Pancreas (tissue), 10 donors: ENCODE measurements at regions not wholly inside any gene's neighbourhood (a gene's known extent, or its start where the extent isn't known, plus 50 kb on each side); places are given as distances from the start of the nearest gene placed in this dataset.

Experiments used
- ATAC-seq, 4 donors: fragments of 200-7000 bp; cut with Tn5 transposase; one replicate each; pipeline versions ENCODE4 v1.8.0 to v1.9.1; 2020; ENCODE audit warnings: mild to moderate bottlenecking in 4 of 4, moderate library complexity in 4 of 4
- DNase-seq, 6 donors: peaks; one replicate each; pipeline ENCODE4 v3.0.0-alpha.2; 2020
- FAIRE-seq: peaks from 2 replicates; lab custom pipeline; 2012; peaks lifted over from hg19 to GRCh38; lab: Jason Lieb, UNC
- H3K27ac ChIP-seq, 4 donors: fragments of 200-600 bp; sonication (generic); 1 replicate in 3 of 4; 2 replicates in 1 of 4; pipeline versions ENCODE4 v1.5.0 to v1.8.0; 2020
- H3K27me3 ChIP-seq, 4 donors: fragments of 200-600 bp; one replicate each; pipeline ENCODE4 v1.8.0; 2021
- H3K36me3 ChIP-seq, 3 donors: fragments of 200-600 bp; sonication (generic) in 1 of 3; one replicate each; pipeline versions ENCODE4 v1.5.0 to v1.8.0; 2020 to 2021
- H3K4me1 ChIP-seq, 3 donors: fragments of 200-600 bp; one replicate each; pipeline ENCODE4 v1.8.0; 2021
- H3K4me3 ChIP-seq, 4 donors: fragments of 200-600 bp; sonication (generic) in 2 of 4; one replicate each; pipeline versions ENCODE4 v1.5.0 to v1.8.0; 2020 to 2021
- H3K9me3 ChIP-seq, 4 donors: fragments of 200-600 bp; one replicate each; pipeline ENCODE4 v1.8.0; 2021
- CTCF ChIP-seq, 4 donors: fragments of 200-600 bp; sonication (generic) in 3 of 4; IDR thresholded peaks; one replicate each; pipeline versions ENCODE4 v1.5.0 to v1.8.0; 2021; ENCODE audit warnings: antibody characterized with exemption in 4 of 4
- WGBS, 2 donors: extraction: QIAGEN DNeasy Blood & Tissue Kit; methylation state at CpG; one replicate each; pipeline ENCODE4 v1.1.7; 2013; 5-methylcytosine and 5-hydroxymethylcytosine counted together
- intact Hi-C, 3 donors: fragments of 100-400 bp; cut with DNase I; formaldehyde crosslinking; loops; one replicate each; pipeline versions ENCODE4 v1.11.1 to v1.14.2; 2022
- donor health status: healthy with polysubstance abuse.
- donor health status: DM: no; HTN: no; CAD: no; lungs with moderate emphysema.
- donor health status: DM: no; HTN: no; CAD: no.
- donor health status: control.
- donor health status: control.
- donor health status: Bipolar disorder and iron deficiency.
- donor health status: DM: yes; HTN: yes; CAD: no.
- donor health status: DM: no; HTN: no; CAD: no.
- donor health status: DM: no; HTN: no; CAD: no.
- donor health status: DM: yes; HTN: yes; CAD: no.

- WGBS, 2 donors, result 21 to 34% methylated on average over 10 of the region's 10 CpGs
- no peak for TF ChIP-seq CTCF (IDR thresholded peaks at IDR 0.05)
- intact Hi-C loops, result no loop called here
- no peaks in the 10 kb centered on the region for H3K9me3 ChIP-seq
- H3K27me3 ChIP-seq, result no peaks in the 10 kb centered on the region
- DNase-seq, result no peak
- no peak for ATAC-seq
- FAIRE-seq, result no peak
- H3K27ac ChIP-seq, result no peak overlapping the region
- H3K4me3 ChIP-seq, result no peak overlapping the region
- no peaks in the 10 kb centered on the region for H3K36me3 ChIP-seq
- no peaks in the 10 kb centered on the region for H3K4me1 ChIP-seq
Observed at GRCh38 chr1:4561205-4561604, 93.2 kb upstream of the AJAP1 start.

GRCh38 chr1:4562321-4562720, 92.1 kb upstream of the AJAP1 start:
- DNase-seq (no peak), FAIRE-seq (no peak), ATAC-seq (no peak)
- H3K4me1 ChIP-seq, result no peaks in the 10 kb centered on the region
- intact Hi-C loops, result no loop called here
- no peak overlapping the region for H3K27ac ChIP-seq
- no peaks in the 10 kb centered on the region for H3K36me3 ChIP-seq
- 79 to 88% methylated on average over 9 of the region's 9 CpGs for WGBS, 2 donors
- H3K27me3 ChIP-seq, result no peaks in the 10 kb centered on the region
- no peaks in the 10 kb centered on the region for H3K9me3 ChIP-seq
- TF ChIP-seq CTCF (IDR thresholded peaks at IDR 0.05), result no peak
- H3K4me3 ChIP-seq, result no peak overlapping the region

DNA sequence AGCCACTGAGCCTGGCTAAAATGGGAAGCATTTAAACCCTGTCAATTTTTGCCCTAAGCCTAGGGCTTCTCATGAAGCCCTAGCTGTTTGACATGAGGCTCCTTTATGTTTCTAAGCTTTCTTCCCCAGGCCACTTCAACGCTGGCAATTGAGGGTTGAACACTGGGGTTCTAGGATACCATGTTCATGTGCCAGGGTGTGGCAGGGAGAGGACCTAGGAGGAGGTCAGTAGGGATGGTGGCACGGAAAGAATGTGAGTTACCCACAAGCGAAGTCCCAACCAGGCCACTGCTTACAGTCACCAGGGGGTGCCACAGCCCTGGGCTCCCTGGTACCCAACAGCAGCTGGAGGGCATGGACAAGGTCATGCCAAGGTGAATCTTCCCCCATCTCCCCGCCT, 90.8 kb upstream of the AJAP1 start:
- H3K27ac ChIP-seq, result no peak overlapping the region
- intact Hi-C loops, result no loop called here
- no peak overlapping the region for H3K4me3 ChIP-seq
- FAIRE-seq (no peak), DNase-seq (no peak), ATAC-seq (no peak)
- TF ChIP-seq CTCF (IDR thresholded peaks at IDR 0.05), result no peak
- H3K36me3 ChIP-seq, result no peaks in the 10 kb centered on the region
- 57 to 58% methylated on average over 4 of the region's 4 CpGs for WGBS, 2 donors
- no peaks in the 10 kb centered on the region for H3K9me3 ChIP-seq
- H3K27me3 ChIP-seq, result no peaks in the 10 kb centered on the region
- H3K4me1 ChIP-seq, result no peaks in the 10 kb centered on the region

GRCh38 chr1:4564051-4564450, 90.4 kb upstream of the AJAP1 start:
- FAIRE-seq, result no peak
- 28% methylated on average over 10 of the region's 10 CpGs for WGBS, 2 donors
- no peak for DNase-seq
- intact Hi-C loops, result no loop called here
- Histone ChIP-seq H3K4me3 (no peak overlapping the region), H3K4me1 (no peaks in the 10 kb centered on the region), H3K27ac (no peak overlapping the region), H3K27me3 (peaks cover 0 to 4% (median 0%) of the 10 kb centered on the region in 4 donors), H3K36me3 (no peaks in the 10 kb centered on the region), H3K9me3 (no peaks in the 10 kb centered on the region)
- TF ChIP-seq CTCF (IDR thresholded peaks at IDR 0.05), result no peak
- ATAC-seq, result no peak

DNA sequence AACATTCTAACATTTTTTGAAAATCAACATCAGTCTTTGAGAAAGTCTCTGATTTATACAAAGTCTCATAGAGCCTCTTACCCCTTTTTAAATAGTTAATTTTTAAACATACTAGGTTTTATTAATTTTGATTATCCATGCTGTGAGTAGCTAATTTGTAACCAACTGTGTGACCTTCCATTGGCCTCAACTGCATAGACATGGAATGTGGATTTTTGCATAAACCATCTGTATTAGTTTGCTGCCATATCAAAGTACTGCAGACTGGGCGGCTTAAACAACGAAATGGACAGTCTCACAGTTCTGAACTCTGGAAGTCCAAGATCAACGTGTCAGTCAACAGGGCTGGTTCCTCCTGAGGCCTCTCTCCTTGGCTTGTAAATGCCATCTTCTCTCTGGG, 89.2 kb upstream of the AJAP1 start:
- Histone ChIP-seq H3K4me3 (no peak overlapping the region), H3K27ac (no peak overlapping the region), H3K36me3 (no peaks in the 10 kb centered on the region), H3K9me3 (no peaks in the 10 kb centered on the region), H3K27me3 (peaks cover 0 to 5% (median 0%) of the 10 kb centered on the region in 4 donors), H3K4me1 (no peaks in the 10 kb centered on the region)
- no peak for FAIRE-seq
- WGBS, 2 donors, result 46 to 53% methylated on average over 3 of the region's 3 CpGs
- no peak for TF ChIP-seq CTCF (IDR thresholded peaks at IDR 0.05)
- ATAC-seq, result peak in 3 of 4 donors; percentile 21 to 78 (median 57)
- no peak for DNase-seq
- intact Hi-C loops, result no loop called here
